Caco-2 (cell line): ENCODE measurements at regions not wholly inside any gene's neighbourhood (a gene's known extent, or its start where the extent isn't known, plus 50 kb on each side); places are given as distances from the start of the nearest gene placed in this dataset.
"Not testable (repeated sequence)": the region's sequence is repeated elsewhere in the genome, so short reads cannot be mapped to it uniquely, and the experiment has no call there.

ENCODE experiments used
- BruUV-seq: library from RNA; stranded (reverse); fragments of 400-500 nt; replicated peaks from 2 replicates; lab custom pipeline; 2021; lab: Mats Ljungman, UMichigan
- CTCF ChIA-PET: fragments of 300-600 bp; sonication (Branson Sonifier 250); formaldehyde crosslinking; loops from one replicate; lab custom pipeline; 2022; ENCODE audit warnings: antibody characterized with exemption; lab: Charles Lee
- POLR2A ChIA-PET: fragments of 300-600 bp; sonication (Branson Sonifier 250); formaldehyde crosslinking; loops from one replicate; lab custom pipeline; 2022; ENCODE audit warnings: antibody characterized with exemption; lab: Charles Lee
- DNase-seq, 2 experiments: peaks; one replicate each; pipeline versions ENCODE4 v3.0.0 to v3.0.0-alpha.2; 2020 to 2022
- H3K27me3 ChIP-seq: replicated peaks from 2 replicates; pipeline ENCODE4 v1.6.0; 2011; ENCODE audit warnings: low read length; ENCODE audit not compliant: control insufficient read depth, insufficient read depth
- H3K36me3 ChIP-seq: 2 replicates; pipeline ENCODE4 v1.5.1; 2011; ENCODE audit warnings: low read length; ENCODE audit not compliant: control insufficient read depth, insufficient read depth
- H3K4me1 ChIP-seq: fragments of 250-450 bp; sonication (Bioruptor Pico); 2 replicates; pipeline ENCODE4 v1.5.1; 2020; ENCODE audit warnings: mild to moderate bottlenecking
- H3K4me3 ChIP-seq: 2 replicates; pipeline ENCODE4 v1.5.1; 2011; ENCODE audit warnings: low read depth, mild to moderate bottlenecking, control low read depth, low read length
- H3K9me3 ChIP-seq: fragments of 250-450 bp; sonication (Bioruptor Pico); 2 replicates; pipeline ENCODE4 v1.5.1; 2020; ENCODE audit warnings: mild to moderate bottlenecking, moderate library complexity
- H3K27ac Mint-ChIP-seq: one replicate; pipeline ENCODE4 v1.8.0; 2022; ENCODE audit warnings: mixed read lengths; ENCODE audit not compliant: unreplicated experiment
- H3K27me3 Mint-ChIP-seq: one replicate; pipeline ENCODE4 v1.8.0; 2022; ENCODE audit warnings: mixed read lengths; ENCODE audit not compliant: insufficient read depth, unreplicated experiment
- H3K36me3 Mint-ChIP-seq: one replicate; pipeline ENCODE4 v1.8.0; 2022; ENCODE audit warnings: mild to moderate bottlenecking, mixed read lengths; ENCODE audit not compliant: insufficient read depth, unreplicated experiment
- H3K4me1 Mint-ChIP-seq: one replicate; pipeline ENCODE4 v1.8.0; 2022; ENCODE audit warnings: low read depth, mixed read lengths; ENCODE audit not compliant: unreplicated experiment
- H3K4me3 Mint-ChIP-seq: one replicate; pipeline ENCODE4 v1.8.0; 2022; ENCODE audit warnings: mild to moderate bottlenecking, moderate library complexity, mixed read lengths; ENCODE audit not compliant: unreplicated experiment
- H3K9me3 Mint-ChIP-seq: one replicate; pipeline ENCODE4 v1.8.0; 2022; ENCODE audit warnings: mixed read lengths; ENCODE audit not compliant: unreplicated experiment
- CTCF ChIP-seq, 2 experiments: fragments of 200-600 bp in 1 of 2; IDR thresholded peaks; 1 replicate in 1 of 2; 2 replicates in 1 of 2; pipeline versions ENCODE4 v1.5.1 to v1.8.0; 2011 to 2022; ENCODE audit warnings: antibody characterized with exemption in 1 of 2, control low read depth in 1 of 2, inconsistent platforms in 1 of 2, low read depth in 1 of 2, low read length in 1 of 2, mild to moderate bottlenecking in 1 of 2, moderate library complexity in 1 of 2; ENCODE audit not compliant: insufficient read depth in 1 of 2, severe bottlenecking in 1 of 2, unreplicated experiment in 1 of 2
- intact Hi-C: fragments of 100-400 bp; cut with micrococcal nuclease; formaldehyde crosslinking; loops from one replicate; pipeline ENCODE4 v1.10.0; 2022; ENCODE audit not compliant: unreplicated experiment

DNA sequence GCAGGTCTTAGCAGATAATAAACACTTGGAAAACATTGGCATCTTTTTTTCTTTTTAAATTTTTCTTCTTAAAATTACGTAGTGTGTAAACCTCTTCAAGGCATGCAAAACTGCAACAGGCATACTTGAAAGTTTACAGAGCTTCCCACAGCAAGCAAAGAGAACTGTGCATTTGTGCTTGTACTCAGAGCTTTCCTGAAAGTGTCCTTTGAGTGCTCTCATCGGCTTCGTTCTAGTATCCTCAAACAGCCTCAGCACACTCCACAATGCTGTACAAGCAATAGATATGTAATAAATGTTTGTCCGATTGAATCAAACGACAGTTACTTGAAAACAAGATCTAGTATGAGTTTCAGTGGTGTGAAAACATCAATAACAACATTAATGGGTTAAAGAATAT lies 227.5 kb downstream of the PAPSS1 start:
- no peaks in the 10 kb centered on the region for H3K36me3 Mint-ChIP-seq
- DNase-seq, result no peak
- BruUV-seq, result no TSS peak
- no peaks in the 10 kb centered on the region for H3K9me3 Mint-ChIP-seq
- no peaks in the 10 kb centered on the region for H3K9me3 ChIP-seq
- no peaks in the 10 kb centered on the region for H3K4me1 Mint-ChIP-seq
- H3K4me3 Mint-ChIP-seq, result no peak overlapping the region
- H3K4me1 ChIP-seq, result no peaks in the 10 kb centered on the region
- no peaks in the 10 kb centered on the region for H3K27me3 ChIP-seq
- POLR2A ChIA-PET, result no interaction called here
- no peak overlapping the region for H3K4me3 ChIP-seq
- no peak for TF ChIP-seq CTCF (IDR thresholded peaks at IDR 0.05; ENCODE audit: insufficient read depth in 1 of 2, low read depth in 1 of 2, low read length in 1 of 2, severe bottlenecking in 1 of 2, unreplicated experiment in 1 of 2)
- intact Hi-C loops, result no loop called here
- CTCF ChIA-PET, result no interaction called here
- H3K27me3 Mint-ChIP-seq, result peaks cover 3% of the 10 kb centered on the region
- H3K27ac Mint-ChIP-seq, result no peak overlapping the region
- no peaks in the 10 kb centered on the region for H3K36me3 ChIP-seq

- no peak for TF ChIP-seq CTCF (IDR thresholded peaks at IDR 0.05; ENCODE audit: insufficient read depth in 1 of 2, low read depth in 1 of 2, low read length in 1 of 2, severe bottlenecking in 1 of 2, unreplicated experiment in 1 of 2)
- Mint-ChIP-seq H3K4me3 (no peak overlapping the region), H3K36me3 (no peaks in the 10 kb centered on the region), H3K27me3 (peaks cover 2% of the 10 kb centered on the region), H3K4me1 (no peaks in the 10 kb centered on the region), H3K9me3 (no peaks in the 10 kb centered on the region), H3K27ac (no peak overlapping the region)
- H3K4me1 ChIP-seq, result no peaks in the 10 kb centered on the region
- H3K9me3 ChIP-seq, result no peaks in the 10 kb centered on the region
- BruUV-seq, result no TSS peak
- H3K27me3 ChIP-seq, result no peaks in the 10 kb centered on the region
- CTCF ChIA-PET, result no interaction called here
- H3K4me3 ChIP-seq, result no peak overlapping the region
- H3K36me3 ChIP-seq, result no peaks in the 10 kb centered on the region
- no peak for DNase-seq
- POLR2A ChIA-PET, result no interaction called here
- intact Hi-C loops, result no loop called here
Observed at GRCh38 chr4:107490116-107490515, 229.9 kb downstream of the PAPSS1 start.

- DNase-seq, H3K36me3 ChIP-seq, H3K27ac Mint-ChIP-seq, H3K36me3 Mint-ChIP-seq, POLR2A ChIA-PET, H3K4me3 Mint-ChIP-seq, CTCF ChIA-PET, intact Hi-C loops, H3K4me1 ChIP-seq, H3K27me3 ChIP-seq, H3K9me3 ChIP-seq, H3K27me3 Mint-ChIP-seq, H3K4me1 Mint-ChIP-seq, H3K4me3 ChIP-seq, BruUV-seq: not testable (repeated sequence)
- peaks cover 10% of the 10 kb centered on the region for H3K9me3 Mint-ChIP-seq
Observed at GRCh38 chr4:107483621-107484020, 236.4 kb downstream of the PAPSS1 start.

DNA sequence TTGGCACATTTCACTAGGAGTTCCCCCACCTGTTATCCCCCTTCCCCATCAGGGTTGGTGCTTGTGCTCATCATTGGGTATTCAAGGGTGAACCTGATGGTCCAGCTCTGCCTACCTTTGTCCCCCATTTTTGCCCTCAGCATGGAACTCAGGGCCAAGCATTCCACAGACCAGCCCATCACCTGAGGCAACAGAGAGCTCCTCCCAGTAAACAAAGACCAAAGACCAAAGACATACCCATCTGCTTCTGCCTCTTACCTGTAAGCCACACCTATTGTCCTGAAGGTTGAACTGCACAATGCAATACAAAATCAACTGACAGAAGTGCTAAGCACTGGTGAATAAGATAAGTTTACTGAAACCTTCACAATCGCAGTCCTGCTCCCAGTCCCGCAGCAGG lies 237.5 kb downstream of the PAPSS1 start:
- TF ChIP-seq CTCF (IDR thresholded peaks at IDR 0.05; ENCODE audit: insufficient read depth in 1 of 2, low read depth in 1 of 2, low read length in 1 of 2, severe bottlenecking in 1 of 2, unreplicated experiment in 1 of 2), result no peak
- DNase-seq, result no peak
- no peaks in the 10 kb centered on the region for H3K36me3 Mint-ChIP-seq
- no peaks in the 10 kb centered on the region for H3K4me1 Mint-ChIP-seq
- H3K27ac Mint-ChIP-seq, result no peak overlapping the region
- H3K4me3 Mint-ChIP-seq, result no peak overlapping the region
- no peaks in the 10 kb centered on the region for H3K9me3 ChIP-seq
- H3K4me1 ChIP-seq, result no peaks in the 10 kb centered on the region
- H3K27me3 Mint-ChIP-seq, result peaks cover 2% of the 10 kb centered on the region
- ChIA-PET CTCF (no interaction called here), POLR2A (no interaction called here)
- no peaks in the 10 kb centered on the region for H3K27me3 ChIP-seq
- no peaks in the 10 kb centered on the region for H3K36me3 ChIP-seq
- intact Hi-C loops, result no loop called here
- H3K9me3 Mint-ChIP-seq, result peaks cover 10% of the 10 kb centered on the region
- no peak overlapping the region for H3K4me3 ChIP-seq
- BruUV-seq, result no TSS peak
